Gastroesophageal sphincter (tissue), 4 donors: ENCODE measurements at regions not wholly inside any gene's neighbourhood (a gene's known extent, or its start where the extent isn't known, plus 50 kb on each side); places are given as distances from the start of the nearest gene placed in this dataset.

Experiments
- ATAC-seq: fragments of 150-250 bp; one replicate; pipeline ENCODE4 v1.9.1; 2016; ENCODE audit warnings: mild to moderate bottlenecking, moderate library complexity
- H3K27ac ChIP-seq, 4 donors: fragments of 200-600 bp; sonication (generic) in 3 of 4; 1 replicate in 3 of 4; 2 replicates in 1 of 4; pipeline ENCODE4 v1.5.1; 2016 to 2019
- H3K27me3 ChIP-seq: fragments of 200-600 bp; sonication (generic); one replicate; pipeline ENCODE4 v1.5.1; 2019
- H3K36me3 ChIP-seq, 2 donors: fragments of 200-600 bp; sonication (generic); one replicate each; pipeline ENCODE4 v1.5.1; 2019; ENCODE audit warnings: control low read depth in 1 of 2
- H3K4me1 ChIP-seq, 3 donors: fragments of 200-600 bp; sonication (generic); 1 replicate in 2 of 3; 2 replicates in 1 of 3; pipeline ENCODE4 v1.5.1; 2016 to 2019; ENCODE audit warnings: control low read depth in 2 of 3
- H3K4me3 ChIP-seq, 2 donors: fragments of 200-600 bp; sonication (generic); one replicate each; pipeline ENCODE4 v1.5.1; 2019; ENCODE audit warnings: mild to moderate bottlenecking in 1 of 2, moderate library complexity in 1 of 2
- H3K9me3 ChIP-seq, 3 donors: fragments of 200-600 bp; sonication (generic); one replicate each; pipeline ENCODE4 v1.5.1; 2017 to 2019; ENCODE audit warnings: control low read depth in 2 of 3
- CTCF ChIP-seq, 4 experiments: fragments of 200-600 bp in 2 of 4; fragments of 450-650 bp in 2 of 4; sonication (generic) in 1 of 4; IDR thresholded peaks; one replicate each; pipeline ENCODE4 v1.5.1; 2017 to 2019; ENCODE audit warnings: antibody characterized with exemption in 4 of 4, mild to moderate bottlenecking in 2 of 4, moderate library complexity in 2 of 4
- EP300 ChIP-seq: sonication (generic); formaldehyde crosslinking; IDR thresholded peaks from one replicate; pipeline ENCODE4 v1.6.1; 2017; ENCODE audit warnings: antibody characterized with exemption, mild to moderate bottlenecking
- POLR2A ChIP-seq, 2 donors: fragments of 450-650 bp; IDR thresholded peaks; one replicate each; pipeline ENCODE4 v1.6.1; 2017; ENCODE audit warnings: antibody characterized with exemption in 2 of 2, mild to moderate bottlenecking in 2 of 2, moderate library complexity in 1 of 2
- POLR2AphosphoS5 ChIP-seq: sonication (generic); formaldehyde crosslinking; IDR thresholded peaks from one replicate; pipeline ENCODE4 v1.6.1; 2017; ENCODE audit warnings: antibody characterized with exemption
- WGBS, 2 donors: methylation state at CpG; one replicate each; pipeline ENCODE4 v1.1.5; 2018; ENCODE audit warnings: low coverage in 1 of 2; 5-methylcytosine and 5-hydroxymethylcytosine counted together

GRCh38 chr2:59655809-59656208, 897.6 kb downstream of the BCL11A start:
- Histone ChIP-seq H3K36me3 (no peaks in the 10 kb centered on the region), H3K9me3 (no peaks in the 10 kb centered on the region), H3K4me3 (no peak overlapping the region), H3K27ac (no peak overlapping the region), H3K4me1 (no peaks in the 10 kb centered on the region), H3K27me3 (peaks cover 5% of the 10 kb centered on the region)
- ATAC-seq = no peak
- TF ChIP-seq EP300 (no peak), POLR2AphosphoS5 (no peak), POLR2A (IDR thresholded peaks at IDR 0.05) (no peak), CTCF (IDR thresholded peaks at IDR 0.05) (no peak)
- WGBS, 2 donors = 86 to 97% methylated on average over 5 to 9 of the region's 9 CpGs

- Histone ChIP-seq H3K27ac (no peak overlapping the region), H3K4me1 (no peaks in the 10 kb centered on the region), H3K27me3 (peaks cover 5% of the 10 kb centered on the region), H3K4me3 (no peak overlapping the region), H3K36me3 (no peaks in the 10 kb centered on the region), H3K9me3 (no peaks in the 10 kb centered on the region)
- no peak for TF ChIP-seq EP300
- no peak for TF ChIP-seq POLR2A (IDR thresholded peaks at IDR 0.05)
- TF ChIP-seq CTCF (IDR thresholded peaks at IDR 0.05) = no peak
- no peak for TF ChIP-seq POLR2AphosphoS5
- ATAC-seq = no peak
- WGBS, 2 donors = 49 to 58% methylated on average over 3 to 4 of the region's 4 CpGs
Observed at GRCh38 chr2:59654710-59655109, 898.7 kb downstream of the BCL11A start.

- H3K4me1 ChIP-seq = no peaks in the 10 kb centered on the region
- no peaks in the 10 kb centered on the region for H3K9me3 ChIP-seq
- no peaks in the 10 kb centered on the region for H3K36me3 ChIP-seq
- no peak overlapping the region for H3K27ac ChIP-seq
- no peak overlapping the region for H3K4me3 ChIP-seq
- WGBS, 2 donors = 63 to 69% methylated on average over 2 of the region's 2 CpGs
- ATAC-seq = no peak
- TF ChIP-seq POLR2AphosphoS5 (no peak), POLR2A (IDR thresholded peaks at IDR 0.05) (no peak), CTCF (IDR thresholded peaks at IDR 0.05) (no peak), EP300 (no peak)
- H3K27me3 ChIP-seq = peaks cover 5% of the 10 kb centered on the region
Observed at GRCh38 chr2:59653164-59653563, 900.3 kb downstream of the BCL11A start.

- ATAC-seq = no peak
- Histone ChIP-seq H3K4me1 (no peaks in the 10 kb centered on the region), H3K27ac (no peak overlapping the region), H3K4me3 (no peak overlapping the region), H3K27me3 (no peaks in the 10 kb centered on the region), H3K36me3 (no peaks in the 10 kb centered on the region), H3K9me3 (peaks cover 0 to 9% (median 0%) of the 10 kb centered on the region in 3 donors)
- TF ChIP-seq POLR2A (IDR thresholded peaks at IDR 0.05) = no peak
- no peak for TF ChIP-seq CTCF (IDR thresholded peaks at IDR 0.05)
- TF ChIP-seq EP300 = no peak
- TF ChIP-seq POLR2AphosphoS5 = no peak
- WGBS, 2 donors = 86 to 90% methylated on average over 1 of the region's 1 CpG
Observed at GRCh38 chr2:59630789-59631188, 922.7 kb downstream of the BCL11A start.

GRCh38 chr2:59627599-59627998, 925.9 kb downstream of the BCL11A start:
- H3K4me3 ChIP-seq = no peak overlapping the region
- no peak for ATAC-seq
- no peaks in the 10 kb centered on the region for H3K36me3 ChIP-seq
- H3K4me1 ChIP-seq = no peaks in the 10 kb centered on the region
- 25% methylated on average over 1 of the region's 1 CpG for WGBS, 2 donors
- H3K9me3 ChIP-seq = peaks cover 0 to 9% (median 0%) of the 10 kb centered on the region in 3 donors
- TF ChIP-seq POLR2AphosphoS5 (no peak), EP300 (no peak)
- H3K27me3 ChIP-seq = no peaks in the 10 kb centered on the region
- H3K27ac ChIP-seq = no peak overlapping the region
